ENCODE measurements at regions not wholly inside any gene's neighbourhood (a gene's known extent, or its start where the extent isn't known, plus 50 kb on each side); places are given as distances from the start of the nearest gene placed in this dataset.
A peak's percentile ranks its signal among the peaks of the same experiment; 100 is the strongest.

- Histone ChIP-seq H3K4me1 (ENCODE audit: control insufficient read depth in 2 of 3, insufficient read depth in 2 of 3, low read depth in 1 of 3, low read length in 3 of 3) (no peaks in the 10 kb centered on the region), H3K9ac (ENCODE audit: low read length in 3 of 3) (no peak overlapping the region), H3K9me3 (ENCODE audit: control insufficient read depth in 2 of 3, insufficient read depth in 1 of 3, low read length in 3 of 3) (no peaks in the 10 kb centered on the region), H3K27me3 (ENCODE audit: control insufficient read depth, insufficient read depth, low read length) (no peaks in the 10 kb centered on the region), H3K36me3 (ENCODE audit: control insufficient read depth in 2 of 3, insufficient read depth in 3 of 3, low read length in 3 of 3) (no peaks in the 10 kb centered on the region), H3K4me3 (ENCODE audit: low read length in 3 of 3) (no peak overlapping the region), H3K27ac (ENCODE audit: low read depth in 2 of 2, low read length in 2 of 2) (no peak overlapping the region)
- intact Hi-C loops (cut with DNase I), result no loop called here
- TF ChIP-seq, protein P1, sequence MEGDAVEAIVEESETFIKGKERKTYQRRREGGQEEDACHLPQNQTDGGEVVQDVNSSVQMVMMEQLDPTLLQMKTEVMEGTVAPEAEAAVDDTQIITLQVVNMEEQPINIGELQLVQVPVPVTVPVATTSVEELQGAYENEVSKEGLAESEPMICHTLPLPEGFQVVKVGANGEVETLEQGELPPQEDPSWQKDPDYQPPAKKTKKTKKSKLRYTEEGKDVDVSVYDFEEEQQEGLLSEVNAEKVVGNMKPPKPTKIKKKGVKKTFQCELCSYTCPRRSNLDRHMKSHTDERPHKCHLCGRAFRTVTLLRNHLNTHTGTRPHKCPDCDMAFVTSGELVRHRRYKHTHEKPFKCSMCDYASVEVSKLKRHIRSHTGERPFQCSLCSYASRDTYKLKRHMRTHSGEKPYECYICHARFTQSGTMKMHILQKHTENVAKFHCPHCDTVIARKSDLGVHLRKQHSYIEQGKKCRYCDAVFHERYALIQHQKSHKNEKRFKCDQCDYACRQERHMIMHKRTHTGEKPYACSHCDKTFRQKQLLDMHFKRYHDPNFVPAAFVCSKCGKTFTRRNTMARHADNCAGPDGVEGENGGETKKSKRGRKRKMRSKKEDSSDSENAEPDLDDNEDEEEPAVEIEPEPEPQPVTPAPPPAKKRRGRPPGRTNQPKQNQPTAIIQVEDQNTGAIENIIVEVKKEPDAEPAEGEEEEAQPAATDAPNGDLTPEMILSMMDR (IDR thresholded peaks at IDR 0.05; ENCODE audit: borderline replicate concordance, extremely low read depth, insufficient read depth), result no peak
- DNase-seq (peak in 1 of 5 donors; percentile 31), FAIRE-seq (no peak)
Observed at GRCh38 chr6:154931711-154932424, 63.2 kb upstream of the TIAM2 start.

DNA sequence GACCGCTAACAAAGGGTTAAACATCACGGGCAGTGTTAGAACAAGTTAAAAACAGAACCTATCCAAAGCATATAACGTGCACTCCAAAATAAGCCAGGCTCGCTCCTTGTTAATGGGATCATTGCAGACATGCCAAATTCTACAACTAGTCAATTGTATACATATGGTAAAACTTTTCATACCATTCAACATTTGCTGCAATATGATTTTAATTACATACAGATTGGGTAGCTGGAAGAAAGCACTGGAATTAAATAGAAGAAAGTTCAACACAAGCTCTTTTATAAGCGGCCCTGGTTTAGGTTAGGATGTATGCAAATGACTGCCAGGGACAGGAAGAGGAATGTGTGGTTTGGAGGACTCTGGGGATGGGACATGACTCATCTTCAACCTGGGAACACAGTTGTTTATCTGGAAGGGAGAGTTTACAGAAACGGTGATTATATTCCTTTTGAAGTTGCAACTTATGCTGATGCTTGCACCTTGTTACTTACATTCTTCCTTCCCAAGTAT is 62.5 kb upstream of the TIAM2 start:
- no peaks in the 10 kb centered on the region for H3K36me3 ChIP-seq (ENCODE audit: control insufficient read depth in 2 of 3, insufficient read depth in 3 of 3, low read length in 3 of 3)
- FAIRE-seq (no peak), DNase-seq (no peak)
- no peak overlapping the region for H3K27ac ChIP-seq (ENCODE audit: low read depth in 2 of 2, low read length in 2 of 2)
- H3K4me1 ChIP-seq (ENCODE audit: control insufficient read depth in 2 of 3, insufficient read depth in 2 of 3, low read depth in 1 of 3, low read length in 3 of 3), result no peaks in the 10 kb centered on the region
- TF ChIP-seq, protein P1 (IDR thresholded peaks at IDR 0.05; ENCODE audit: borderline replicate concordance, extremely low read depth, insufficient read depth), result no peak
- H3K4me3 ChIP-seq (ENCODE audit: low read length in 3 of 3), result no peak overlapping the region
- H3K9ac ChIP-seq (ENCODE audit: low read length in 3 of 3), result no peak overlapping the region
- no peaks in the 10 kb centered on the region for H3K9me3 ChIP-seq (ENCODE audit: control insufficient read depth in 2 of 3, insufficient read depth in 1 of 3, low read length in 3 of 3)
- no peaks in the 10 kb centered on the region for H3K27me3 ChIP-seq (ENCODE audit: control insufficient read depth, insufficient read depth, low read length)
- intact Hi-C loops (cut with DNase I), result no loop called here

GRCh38 chr6:154933181-154933827 is 61.8 kb upstream of the TIAM2 start:
- no peaks in the 10 kb centered on the region for H3K9me3 ChIP-seq (ENCODE audit: control insufficient read depth in 2 of 3, insufficient read depth in 1 of 3, low read length in 3 of 3)
- H3K27ac ChIP-seq (ENCODE audit: low read depth in 2 of 2, low read length in 2 of 2), result no peak overlapping the region
- H3K36me3 ChIP-seq (ENCODE audit: control insufficient read depth in 2 of 3, insufficient read depth in 3 of 3, low read length in 3 of 3), result no peaks in the 10 kb centered on the region
- H3K4me3 ChIP-seq (ENCODE audit: low read length in 3 of 3), result no peak overlapping the region
- no peaks in the 10 kb centered on the region for H3K4me1 ChIP-seq (ENCODE audit: control insufficient read depth in 2 of 3, insufficient read depth in 2 of 3, low read depth in 1 of 3, low read length in 3 of 3)
- TF ChIP-seq, protein P1 (IDR thresholded peaks at IDR 0.05; ENCODE audit: borderline replicate concordance, extremely low read depth, insufficient read depth), result no peak
- intact Hi-C loops (cut with DNase I), result no loop called here
- no peak overlapping the region for H3K9ac ChIP-seq (ENCODE audit: low read length in 3 of 3)
- FAIRE-seq (no peak), DNase-seq (no peak)
- H3K27me3 ChIP-seq (ENCODE audit: control insufficient read depth, insufficient read depth, low read length), result no peaks in the 10 kb centered on the region
